Activated gamma-delta T cell (primary cell): ENCODE measurements at regions not wholly inside any gene's neighbourhood (a gene's known extent, or its start where the extent isn't known, plus 50 kb on each side); places are given as distances from the start of the nearest gene placed in this dataset.
"Not testable (repeated sequence)": the region's sequence is repeated elsewhere in the genome, so short reads cannot be mapped to it uniquely, and the experiment has no call there.

ENCODE experiments used
- DNase-seq: peaks from one replicate; lab custom pipeline; 2025; lab: John Stamatoyannopoulos, UW

DNA sequence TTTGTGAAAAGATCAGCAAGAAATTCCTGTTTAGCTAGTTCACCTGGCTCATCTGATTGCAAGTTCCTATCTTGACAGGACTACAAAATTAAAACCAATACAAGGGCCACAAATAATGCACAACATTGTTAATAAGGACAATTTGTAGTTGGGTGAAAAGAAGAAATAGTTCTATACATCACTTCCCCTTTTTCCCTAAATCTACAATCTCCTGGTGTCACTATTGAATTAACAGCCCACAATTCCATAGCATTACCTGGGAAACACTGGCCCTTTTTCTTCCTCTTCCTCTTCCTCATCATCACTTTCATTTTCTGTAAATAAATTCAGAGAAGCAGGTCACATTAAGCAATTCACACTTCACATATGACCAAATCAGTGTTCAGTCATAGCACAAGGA, 366.9 kb downstream of the FAM72C start:
- no peak for DNase-seq

GRCh38 chr1:143584508-143584907, 387.3 kb downstream of the FAM72C start:
- no peak for DNase-seq

DNA sequence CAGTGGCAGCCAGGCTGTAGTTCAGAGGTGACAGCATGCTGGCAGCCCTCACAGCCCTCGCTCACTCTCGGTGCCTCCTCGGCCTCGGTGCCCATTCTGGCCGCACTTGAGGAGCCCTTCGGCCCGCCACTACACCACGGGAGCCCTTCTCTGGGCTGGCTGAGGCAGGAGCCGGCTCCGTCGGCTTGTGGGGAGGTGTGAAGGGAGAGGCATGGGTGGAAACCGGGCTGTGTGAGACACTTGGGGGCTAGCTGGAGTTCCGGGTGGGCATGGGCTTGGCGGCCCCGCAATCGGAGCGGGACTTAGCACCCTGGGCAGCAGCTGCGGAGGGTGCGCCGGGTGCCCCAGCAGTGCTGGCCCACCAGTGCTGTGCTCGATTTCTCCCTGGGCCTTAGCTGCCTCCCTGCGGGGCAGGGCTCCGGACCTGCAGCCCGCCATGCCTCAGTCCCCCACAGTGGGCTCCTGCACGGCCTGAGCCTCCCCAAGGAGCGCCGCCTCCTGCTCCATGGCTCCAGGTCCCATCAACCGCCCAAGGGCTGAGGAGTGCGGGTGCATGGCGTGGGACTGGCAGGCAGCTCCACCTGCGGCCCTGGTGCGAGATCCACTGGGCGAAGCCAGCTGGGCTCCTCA, 396.8 kb downstream of the FAM72C start:
- DNase-seq = no peak

DNA sequence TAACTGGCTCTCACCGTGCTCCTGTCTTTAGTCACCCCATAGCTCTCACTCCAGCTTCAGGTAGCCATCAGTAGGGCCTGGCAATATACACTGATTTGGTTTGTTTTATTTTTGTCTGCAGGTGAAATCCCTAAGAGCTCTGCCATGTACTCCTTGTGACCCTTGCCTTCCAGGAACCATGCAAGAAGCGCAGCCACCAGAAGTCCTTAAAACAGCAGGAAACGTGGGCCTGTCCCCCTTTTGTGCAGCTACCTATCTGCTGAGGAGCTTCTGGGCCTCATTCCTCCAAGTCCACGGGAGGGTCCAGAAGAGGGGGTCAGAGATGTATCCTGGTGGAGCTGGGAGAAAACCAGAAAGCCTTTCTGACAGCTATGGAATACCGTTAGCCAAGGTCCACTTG, 399.1 kb downstream of the FAM72C start:
- not testable (repeated sequence) for DNase-seq

GRCh38 chr1:143563761-143564160, 408.0 kb downstream of the FAM72C start:
- DNase-seq = not testable (repeated sequence)

DNA sequence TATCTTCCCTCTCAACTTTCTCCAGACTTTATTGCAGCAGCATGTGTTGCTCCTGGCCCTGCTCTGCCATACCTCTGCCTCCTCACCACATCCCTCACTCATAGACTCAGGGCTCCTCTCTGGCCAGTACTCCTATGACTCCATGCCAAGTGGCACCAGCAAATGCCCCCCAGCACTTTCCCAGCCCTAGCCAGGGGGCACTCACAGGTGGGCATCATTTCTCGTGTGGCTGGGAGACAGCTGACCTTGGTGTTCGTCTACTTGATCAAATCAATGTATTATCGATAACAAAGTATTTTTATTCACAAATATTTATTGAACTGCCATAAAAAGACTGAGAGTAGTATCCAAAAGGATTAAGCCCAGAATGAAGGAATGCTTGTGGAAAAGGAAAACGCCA, 418.2 kb downstream of the FAM72C start:
- DNase-seq = no peak

DNA sequence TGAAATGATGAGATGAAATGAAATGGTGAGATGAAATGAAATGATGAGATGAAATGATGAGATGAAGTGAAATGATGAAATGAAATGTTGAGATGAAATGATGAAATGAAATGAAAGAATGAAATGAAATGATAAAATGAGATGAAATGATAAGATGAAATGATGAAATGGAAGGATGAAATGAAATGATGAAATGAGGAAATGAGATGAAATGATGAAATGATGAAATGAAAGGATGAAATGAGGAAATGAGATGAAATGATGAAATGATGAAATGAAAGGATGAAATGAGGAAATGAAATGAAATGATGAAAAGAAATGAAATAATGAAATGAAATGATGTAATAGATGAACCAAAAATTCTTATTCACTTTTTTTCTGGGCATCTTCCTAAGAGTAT, 467.1 kb downstream of the FAM72C start:
- not testable (repeated sequence) for DNase-seq

DNA sequence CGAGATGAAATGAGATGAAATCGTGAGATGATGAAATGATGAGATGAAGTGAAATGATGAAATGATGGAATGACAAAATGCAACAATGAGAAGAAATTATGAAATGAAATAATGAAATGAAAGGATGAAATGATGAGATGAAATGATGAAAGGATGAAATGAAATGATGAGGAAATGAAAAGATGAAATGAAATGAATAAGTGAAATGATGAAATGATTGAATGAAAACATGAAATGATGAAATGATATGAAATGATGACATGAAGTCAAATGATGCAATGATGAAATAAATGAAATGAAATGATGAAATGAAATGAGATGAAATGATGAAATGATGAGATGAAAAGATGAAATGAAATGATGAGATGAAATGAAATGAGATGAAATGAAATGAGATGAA, 467.7 kb downstream of the FAM72C start:
- not testable (repeated sequence) for DNase-seq

- not testable (repeated sequence) for DNase-seq
Observed at GRCh38 chr1:143503048-143503447, 468.7 kb downstream of the FAM72C start.

DNA sequence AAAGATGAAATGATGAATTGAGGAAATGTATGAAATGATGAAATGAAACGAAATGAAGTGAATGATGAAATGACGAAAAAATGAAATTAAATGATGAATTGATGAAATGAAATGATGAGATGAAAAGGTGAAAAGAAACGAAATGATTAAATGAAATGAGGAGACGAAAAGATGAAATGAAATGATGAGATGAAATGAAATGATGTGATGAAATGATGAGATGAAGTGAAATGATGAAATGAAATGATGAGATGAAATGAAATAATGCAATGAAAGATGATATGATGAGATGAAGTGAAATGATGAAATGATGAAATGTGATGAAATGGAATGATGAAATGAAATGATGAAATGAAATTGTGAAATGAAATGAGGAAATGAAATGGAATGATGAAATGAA, 469.7 kb downstream of the FAM72C start:
- DNase-seq = not testable (repeated sequence)

DNA sequence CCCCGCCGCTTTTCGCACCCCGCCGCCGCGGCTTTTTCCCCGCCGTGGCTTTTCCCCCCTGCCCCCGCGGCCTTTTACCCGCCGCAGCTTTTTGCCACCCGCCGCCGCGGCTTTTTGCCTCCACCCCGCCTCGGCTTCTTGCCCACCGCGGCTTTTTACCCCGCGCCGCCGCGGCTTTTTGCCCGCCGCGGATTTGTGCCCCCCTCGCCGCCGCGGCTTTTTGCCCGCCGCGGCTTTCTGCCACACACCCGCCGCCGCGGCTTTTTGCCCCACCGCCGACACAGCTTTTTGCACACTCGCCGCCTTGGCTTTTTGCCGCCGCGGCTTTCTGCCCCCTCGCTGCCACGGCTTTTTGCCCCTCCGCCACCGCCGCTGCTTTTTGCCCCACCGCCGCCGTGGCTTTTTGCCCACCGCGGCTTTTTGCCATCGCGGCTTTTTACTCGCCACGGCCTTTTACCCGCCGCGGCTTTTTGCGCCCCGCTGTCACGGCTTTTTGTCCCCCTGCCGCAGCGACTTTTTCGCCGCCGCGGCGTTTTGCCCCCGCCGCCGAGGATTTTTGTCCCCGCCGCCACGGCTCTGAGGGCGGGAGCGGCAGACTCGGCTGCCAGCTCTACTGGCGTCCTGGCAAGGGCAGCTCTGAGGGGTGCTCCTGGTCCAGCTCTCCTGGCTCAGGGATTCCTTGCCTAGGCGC, 473.6 kb downstream of the FAM72C start:
- DNase-seq = not testable (repeated sequence)

DNA sequence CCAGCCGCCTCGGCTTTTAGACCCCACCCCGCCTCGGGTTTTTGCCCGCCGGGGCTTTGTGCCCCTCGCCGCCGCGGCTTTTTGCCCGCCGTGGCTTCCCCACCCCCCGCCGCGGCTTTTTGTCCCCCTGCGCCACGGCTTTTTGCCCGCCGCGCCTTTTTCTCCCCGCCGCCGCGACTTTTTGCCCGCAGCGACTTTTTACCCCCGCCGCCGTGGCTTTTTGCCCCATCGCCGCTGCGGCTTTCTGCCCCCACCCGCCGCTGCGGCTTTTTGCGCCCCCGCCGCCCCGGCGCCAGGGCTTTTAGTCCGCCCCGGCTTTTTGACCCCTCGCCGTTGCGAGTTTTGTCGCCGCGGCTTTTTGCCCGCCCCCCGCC, 474.4 kb downstream of the FAM72C start:
- DNase-seq = no peak

DNA sequence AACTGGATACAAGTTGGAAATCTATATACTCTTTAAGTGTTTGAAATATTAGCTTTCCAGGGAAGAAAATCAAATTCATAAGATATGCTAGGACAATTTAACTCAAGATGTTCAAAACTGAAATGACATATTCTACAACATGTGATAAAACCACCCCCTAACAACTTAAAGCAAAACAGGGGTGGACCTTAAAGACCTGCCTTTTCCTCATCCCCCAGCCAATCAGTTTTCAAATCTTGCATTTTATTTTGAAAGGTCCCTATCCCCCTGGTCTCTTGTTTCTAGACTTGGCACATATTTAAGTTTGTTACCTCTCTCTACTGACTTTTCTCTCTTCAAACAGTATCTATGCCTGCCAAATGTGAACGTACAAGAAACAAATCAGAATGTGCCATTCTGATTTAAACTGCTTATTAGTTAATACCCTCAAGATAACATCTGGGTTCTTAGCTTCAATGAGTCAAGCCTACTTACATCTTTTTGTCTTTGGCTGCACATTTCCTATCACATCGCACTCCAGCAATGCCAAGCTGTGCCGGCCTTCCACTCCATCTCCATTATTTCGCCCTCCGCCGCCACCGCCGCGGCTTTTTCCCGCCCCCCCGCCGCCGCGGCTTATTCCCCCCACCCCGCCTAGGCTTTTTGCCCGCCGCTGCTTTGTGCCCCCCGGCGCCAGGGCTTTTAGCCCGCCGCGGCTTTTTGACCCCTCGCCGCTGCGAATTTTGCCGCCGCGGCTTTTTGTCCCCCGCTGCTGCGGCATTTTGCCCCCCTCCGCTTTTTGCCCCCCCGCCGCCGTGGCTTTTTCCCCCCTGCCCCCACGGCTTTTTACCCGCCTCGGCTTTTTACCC, 475.0 kb downstream of the FAM72C start:
- DNase-seq = not testable (repeated sequence)
